ENCODE measurements at regions not wholly inside any gene's neighbourhood (a gene's known extent, or its start where the extent isn't known, plus 50 kb on each side); places are given as distances from the start of the nearest gene placed in this dataset.

DNA sequence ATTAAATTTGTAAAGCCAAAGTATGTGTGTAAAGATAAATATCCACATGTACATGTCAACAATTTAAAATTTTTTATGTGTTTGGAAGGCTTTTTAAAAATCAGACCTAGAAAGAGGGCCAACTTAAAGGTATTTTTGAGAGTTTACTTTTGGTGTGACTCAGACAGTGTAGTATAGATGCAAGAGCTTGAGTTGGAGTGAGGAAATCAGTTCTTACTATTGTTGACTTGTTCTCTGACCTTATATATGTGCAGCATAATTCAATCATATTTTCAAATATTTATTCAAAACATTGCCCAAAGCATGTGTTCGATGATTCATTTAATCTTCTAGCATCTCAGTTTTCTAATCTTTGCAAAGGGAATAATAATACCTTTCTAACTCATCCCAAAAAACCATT lies 243.7 kb upstream of the PRKCQ start (continued):
- TF ChIP-seq GFI1B (tag by site-specific recombination; IDR thresholded peaks at IDR 0.05), result no peak

GRCh38 chr10:6819301-6819700 lies 239.2 kb upstream of the PRKCQ start:
- TF ChIP-seq ZNF335 (tag by site-specific recombination; conservative IDR thresholded peaks at IDR 0.05) (no peak), ZNF768 (tag by site-specific recombination; IDR thresholded peaks at IDR 0.05) (no peak), OSR2 (tag by site-specific recombination; IDR thresholded peaks at IDR 0.05) (no peak), HOXA7 (CRISPR knock-in tag; IDR thresholded peaks at IDR 0.05; ENCODE audit: borderline replicate concordance) (no peak), ZNF184 (tag by site-specific recombination; IDR thresholded peaks at IDR 0.05) (no peak), ZIC2 (tag by site-specific recombination; IDR thresholded peaks at IDR 0.05) (no peak), ZNF843 (tag by site-specific recombination; IDR thresholded peaks at IDR 0.05) (no peak), SETDB1 (IDR thresholded peaks at IDR 0.05; ENCODE audit: insufficient read length, low read length) (no peak), ZNF571 (tag by site-specific recombination; IDR thresholded peaks at IDR 0.05) (no peak), RBAK (tag by site-specific recombination; IDR thresholded peaks at IDR 0.05) (no peak), ZEB2 (tag by site-specific recombination; IDR thresholded peaks at IDR 0.05) (no peak), TRIM28 (IDR thresholded peaks at IDR 0.05; ENCODE audit: borderline replicate concordance, low read length) (no peak), ELK4 (IDR thresholded peaks at IDR 0.05; ENCODE audit: borderline replicate concordance, low read depth, low read length) (no peak), HOXC10 (CRISPR knock-in tag; IDR thresholded peaks at IDR 0.05) (no peak), ZNF221 (tag by site-specific recombination; IDR thresholded peaks at IDR 0.05; ENCODE audit: borderline replicate concordance) (no peak), ZNF394 (tag by site-specific recombination; IDR thresholded peaks at IDR 0.05; ENCODE audit: borderline replicate concordance) (no peak), ZNF658 (tag by site-specific recombination; IDR thresholded peaks at IDR 0.05) (no peak)
- TF ChIP-seq, protein P1, sequence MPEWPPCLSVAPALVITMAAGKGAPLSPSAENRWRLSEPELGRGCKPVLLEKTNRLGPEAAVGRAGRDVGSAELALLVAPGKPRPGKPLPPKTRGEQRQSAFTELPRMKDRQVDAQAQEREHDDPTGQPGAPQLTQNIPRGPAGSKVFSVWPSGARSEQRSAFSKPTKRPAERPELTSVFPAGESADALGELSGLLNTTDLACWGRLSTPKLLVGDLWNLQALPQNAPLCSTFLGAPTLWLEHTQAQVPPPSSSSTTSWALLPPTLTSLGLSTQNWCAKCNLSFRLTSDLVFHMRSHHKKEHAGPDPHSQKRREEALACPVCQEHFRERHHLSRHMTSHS (tag by site-specific recombination; IDR thresholded peaks at IDR 0.05), result no peak
- TF ChIP-seq, protein P2, sequence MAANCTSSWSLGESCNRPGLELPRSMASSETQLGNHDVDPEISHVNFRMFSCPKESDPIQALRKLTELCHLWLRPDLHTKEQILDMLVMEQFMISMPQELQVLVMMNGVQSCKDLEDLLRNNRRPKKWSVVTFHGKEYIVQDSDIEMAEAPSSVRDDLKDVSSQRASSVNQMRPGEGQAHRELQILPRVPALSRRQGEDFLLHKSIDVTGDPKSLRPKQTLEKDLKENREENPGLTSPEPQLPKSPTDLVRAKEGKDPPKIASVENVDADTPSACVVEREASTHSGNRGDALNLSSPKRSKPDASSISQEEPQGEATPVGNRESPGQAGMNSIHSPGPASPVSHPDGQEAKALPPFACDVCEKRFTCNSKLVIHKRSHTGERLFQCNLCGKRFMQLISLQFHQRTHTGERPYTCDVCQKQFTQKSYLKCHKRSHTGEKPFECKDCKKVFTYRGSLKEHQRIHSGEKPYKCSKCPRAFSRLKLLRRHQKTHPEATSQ (tag by site-specific recombination; IDR thresholded peaks at IDR 0.05), result no peak
- CTCF ChIA-PET, result no interaction called here
- Histone ChIP-seq H3K4me3 (ENCODE audit: low read depth, low read length) (no peak overlapping the region), H3K9me3 (ENCODE audit: control insufficient read depth, insufficient read depth, low read depth, low read length) (no peaks in the 10 kb centered on the region), H3K27ac (ENCODE audit: extremely low read depth, low read depth, low read length) (no peak overlapping the region), H3K36me3 (ENCODE audit: control insufficient read depth in 2 of 2, insufficient read depth in 1 of 2, low read length in 2 of 2) (no peaks in the 10 kb centered on the region), H3K4me1 (ENCODE audit: control insufficient read depth, insufficient read depth, low read length) (no peaks in the 10 kb centered on the region)
- POLR2A ChIA-PET, result no interaction called here

DNA sequence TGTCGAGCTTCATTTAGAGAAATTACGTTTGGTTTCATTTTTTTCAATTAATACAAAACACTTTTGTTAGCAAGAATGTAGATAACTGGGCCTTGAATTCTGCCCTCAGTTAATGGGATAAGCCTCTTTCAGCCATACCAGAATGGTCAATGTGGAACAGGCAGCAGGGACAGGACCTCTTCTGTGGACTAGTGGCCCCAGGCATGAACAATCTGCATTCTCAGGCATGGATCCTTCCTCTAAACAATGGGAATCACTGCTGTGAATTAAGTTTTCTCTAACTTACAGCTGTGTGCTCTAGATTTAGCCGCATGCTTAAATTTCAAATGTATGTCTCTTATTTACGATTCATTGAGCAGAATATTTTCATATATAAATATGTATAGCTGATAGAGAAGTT lies 237.7 kb upstream of the PRKCQ start:
- Histone ChIP-seq H3K4me3 (ENCODE audit: low read depth, low read length) (no peak overlapping the region), H3K27ac (ENCODE audit: extremely low read depth, low read depth, low read length) (no peak overlapping the region), H3K9me3 (ENCODE audit: control insufficient read depth, insufficient read depth, low read depth, low read length) (no peaks in the 10 kb centered on the region), H3K4me1 (ENCODE audit: control insufficient read depth, insufficient read depth, low read length) (no peaks in the 10 kb centered on the region), H3K36me3 (ENCODE audit: control insufficient read depth in 2 of 2, insufficient read depth in 1 of 2, low read length in 2 of 2) (no peaks in the 10 kb centered on the region)
- TF ChIP-seq ZNF114 (tag by site-specific recombination; IDR thresholded peaks at IDR 0.05) (no peak), BCL11B (tag by site-specific recombination; IDR thresholded peaks at IDR 0.05; ENCODE audit: low read depth) (no peak), ZNF830 (tag by site-specific recombination; IDR thresholded peaks at IDR 0.05; ENCODE audit: low read depth) (no peak), ZNF350 (tag by site-specific recombination; IDR thresholded peaks at IDR 0.05) (no peak), SP3 (tag by site-specific recombination; IDR thresholded peaks at IDR 0.05) (no peak)
- ChIA-PET CTCF (no interaction called here), POLR2A (no interaction called here)

Measured in HEK293 (cell line).